ENCODE measurements at regions not wholly inside any gene's neighbourhood (a gene's known extent, or its start where the extent isn't known, plus 50 kb on each side); places are given as distances from the start of the nearest gene placed in this dataset.

- TF ChIP-seq FOSL2 (IDR thresholded peaks at IDR 0.05) (no peak), FOSL2 (CRISPR knock-in tag; IDR thresholded peaks at IDR 0.05) (no peak), MAZ (IDR thresholded peaks at IDR 0.05; ENCODE audit: borderline replicate concordance, low read depth, low read length) (no peak), MAX (IDR thresholded peaks at IDR 0.05) (no peak), EP300 (IDR thresholded peaks at IDR 0.05) (no peak), PBX3 (IDR thresholded peaks at IDR 0.05) (no peak), KDM1A (IDR thresholded peaks at IDR 0.05; ENCODE audit: low read depth) (no peak), MYC (IDR thresholded peaks at IDR 0.05; ENCODE audit: borderline replicate concordance, low read length) (no peak), POLR2A (IDR thresholded peaks at IDR 0.05; ENCODE audit: low read length) (no peak), KDM5A (IDR thresholded peaks at IDR 0.05) (no peak), CBX8 (IDR thresholded peaks at IDR 0.05) (no peak), RFX5 (IDR thresholded peaks at IDR 0.05) (no peak), POLR2AphosphoS2 (conservative IDR thresholded peaks at IDR 0.05; ENCODE audit: low read length) (no peak)
- TF ChIP-seq, protein P1, sequence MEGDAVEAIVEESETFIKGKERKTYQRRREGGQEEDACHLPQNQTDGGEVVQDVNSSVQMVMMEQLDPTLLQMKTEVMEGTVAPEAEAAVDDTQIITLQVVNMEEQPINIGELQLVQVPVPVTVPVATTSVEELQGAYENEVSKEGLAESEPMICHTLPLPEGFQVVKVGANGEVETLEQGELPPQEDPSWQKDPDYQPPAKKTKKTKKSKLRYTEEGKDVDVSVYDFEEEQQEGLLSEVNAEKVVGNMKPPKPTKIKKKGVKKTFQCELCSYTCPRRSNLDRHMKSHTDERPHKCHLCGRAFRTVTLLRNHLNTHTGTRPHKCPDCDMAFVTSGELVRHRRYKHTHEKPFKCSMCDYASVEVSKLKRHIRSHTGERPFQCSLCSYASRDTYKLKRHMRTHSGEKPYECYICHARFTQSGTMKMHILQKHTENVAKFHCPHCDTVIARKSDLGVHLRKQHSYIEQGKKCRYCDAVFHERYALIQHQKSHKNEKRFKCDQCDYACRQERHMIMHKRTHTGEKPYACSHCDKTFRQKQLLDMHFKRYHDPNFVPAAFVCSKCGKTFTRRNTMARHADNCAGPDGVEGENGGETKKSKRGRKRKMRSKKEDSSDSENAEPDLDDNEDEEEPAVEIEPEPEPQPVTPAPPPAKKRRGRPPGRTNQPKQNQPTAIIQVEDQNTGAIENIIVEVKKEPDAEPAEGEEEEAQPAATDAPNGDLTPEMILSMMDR (IDR thresholded peaks at IDR 0.05): no peak
Measured at GRCh38 chr4:167383291-167383690, 149.0 kb upstream of the SPOCK3 start.

Measured in A549 (cell line).